Liver (tissue), 8 donors: ENCODE measurements at regions not wholly inside any gene's neighbourhood (a gene's known extent, or its start where the extent isn't known, plus 50 kb on each side); places are given as distances from the start of the nearest gene placed in this dataset.

Source experiments
- DNase-seq: peaks from one replicate; pipeline ENCODE4 v3.0.0-alpha.2; 2017; ENCODE audit warnings: low spot score
- H3K27ac ChIP-seq, 2 donors: one replicate each; pipeline ENCODE4 v1.7.0; 2013; ENCODE audit warnings: inconsistent platforms in 2 of 2, low read length in 2 of 2, control low read depth in 1 of 2, low read depth in 1 of 2, mild to moderate bottlenecking in 1 of 2
- H3K27me3 ChIP-seq, 4 donors: one replicate each; pipeline versions ENCODE4 v1.6.1 to v1.7.0; 2013; ENCODE audit warnings: low read length in 3 of 4, inconsistent platforms in 1 of 4, mild to moderate bottlenecking in 1 of 4, moderate library complexity in 1 of 4; ENCODE audit not compliant: control insufficient read depth in 4 of 4, insufficient read depth in 4 of 4
- H3K36me3 ChIP-seq, 4 donors: one replicate each; pipeline versions ENCODE4 v1.6.1 to v1.7.0; 2013; ENCODE audit warnings: low read length in 3 of 4, mild to moderate bottlenecking in 3 of 4, low read depth in 1 of 4, moderate library complexity in 1 of 4; ENCODE audit not compliant: control insufficient read depth in 4 of 4, insufficient read depth in 3 of 4
- H3K4me1 ChIP-seq, 4 donors: one replicate each; pipeline versions ENCODE4 v1.6.1 to v1.7.0; 2013; ENCODE audit warnings: low read length in 3 of 4, mild to moderate bottlenecking in 3 of 4, moderate library complexity in 1 of 4; ENCODE audit not compliant: control insufficient read depth in 4 of 4, insufficient read depth in 4 of 4
- H3K4me3 ChIP-seq, 3 donors: one replicate each; pipeline versions ENCODE4 v1.6.1 to v1.7.0; 2013; ENCODE audit warnings: low read length in 3 of 3, control low read depth in 1 of 3, low read depth in 1 of 3, mild to moderate bottlenecking in 1 of 3
- H3K9ac ChIP-seq, 2 donors: one replicate each; pipeline ENCODE4 v1.7.0; 2013; ENCODE audit warnings: low read length in 2 of 2, mild to moderate bottlenecking in 2 of 2, moderate library complexity in 2 of 2, control low read depth in 1 of 2, low read depth in 1 of 2
- H3K9me3 ChIP-seq, 4 donors: one replicate each; pipeline versions ENCODE4 v1.6.1 to v1.7.0; 2013; ENCODE audit warnings: low read length in 3 of 4; ENCODE audit not compliant: control insufficient read depth in 4 of 4
- EGR1 ChIP-seq, 2 donors: IDR thresholded peaks; 2 replicates each; pipeline ENCODE4 v1.6.1; 2016 to 2018; ENCODE audit warnings: antibody characterized with exemption in 2 of 2, low read depth in 2 of 2
- FOXA1 ChIP-seq: IDR thresholded peaks from 2 replicates; pipeline ENCODE4 v1.6.1; 2016; ENCODE audit warnings: antibody characterized with exemption
- FOXA2 ChIP-seq: IDR thresholded peaks from 2 replicates; pipeline ENCODE4 v1.6.1; 2016; ENCODE audit warnings: antibody characterized with exemption
- HNF4A ChIP-seq, 2 donors: conservative IDR thresholded peaks; 2 replicates each; pipeline ENCODE4 v1.6.1; 2016; ENCODE audit warnings: antibody characterized with exemption in 2 of 2, mild to moderate bottlenecking in 2 of 2
- HNF4G ChIP-seq: IDR thresholded peaks from 2 replicates; pipeline ENCODE4 v1.6.1; 2016; ENCODE audit warnings: antibody characterized with exemption
- JUND ChIP-seq, 2 donors: IDR thresholded peaks; 2 replicates each; pipeline ENCODE4 v1.6.1; 2016; ENCODE audit warnings: antibody characterized with exemption in 2 of 2
- RAD21 ChIP-seq, 2 donors: IDR thresholded peaks; 2 replicates each; pipeline ENCODE4 v1.6.1; 2016; ENCODE audit warnings: antibody characterized with exemption in 2 of 2, mild to moderate bottlenecking in 2 of 2
- SP1 ChIP-seq: IDR thresholded peaks from 2 replicates; pipeline ENCODE4 v1.6.1; 2018; ENCODE audit warnings: antibody characterized with exemption, mild to moderate bottlenecking
- YY1 ChIP-seq: IDR thresholded peaks from 2 replicates; pipeline ENCODE4 v1.6.1; 2016; ENCODE audit warnings: antibody characterized with exemption, mild to moderate bottlenecking
- ZBTB33 ChIP-seq: IDR thresholded peaks from 2 replicates; pipeline ENCODE4 v1.6.1; 2016; ENCODE audit warnings: antibody characterized with exemption
- WGBS: extraction: QIAGEN DNeasy Blood & Tissue Kit; methylation state at CpG from one replicate; pipeline ENCODE4 v1.1.7; 2013; 5-methylcytosine and 5-hydroxymethylcytosine counted together
- TF ChIP-seq, protein P1 (sequence below): fragments of 150-350 bp; IDR thresholded peaks from 2 replicates; pipeline ENCODE4 v1.5.1; 2017; ENCODE audit warnings: improper control_type of control experiment, low read depth, low read length; ENCODE audit not compliant: missing input control
- TF ChIP-seq, protein P2 (sequence below): IDR thresholded peaks from 2 replicates; pipeline ENCODE4 v1.6.1; 2016; ENCODE audit warnings: antibody characterized with exemption, mild to moderate bottlenecking
- TF ChIP-seq, protein P3 (sequence below): IDR thresholded peaks from 2 replicates; pipeline ENCODE4 v1.6.1; 2016; ENCODE audit warnings: antibody characterized with exemption
- donor health status: healthy.
- donor health status: healthy.
- donor health status: healthy.
- donor health status: healthy.
- donor health status: healthy.

DNA sequence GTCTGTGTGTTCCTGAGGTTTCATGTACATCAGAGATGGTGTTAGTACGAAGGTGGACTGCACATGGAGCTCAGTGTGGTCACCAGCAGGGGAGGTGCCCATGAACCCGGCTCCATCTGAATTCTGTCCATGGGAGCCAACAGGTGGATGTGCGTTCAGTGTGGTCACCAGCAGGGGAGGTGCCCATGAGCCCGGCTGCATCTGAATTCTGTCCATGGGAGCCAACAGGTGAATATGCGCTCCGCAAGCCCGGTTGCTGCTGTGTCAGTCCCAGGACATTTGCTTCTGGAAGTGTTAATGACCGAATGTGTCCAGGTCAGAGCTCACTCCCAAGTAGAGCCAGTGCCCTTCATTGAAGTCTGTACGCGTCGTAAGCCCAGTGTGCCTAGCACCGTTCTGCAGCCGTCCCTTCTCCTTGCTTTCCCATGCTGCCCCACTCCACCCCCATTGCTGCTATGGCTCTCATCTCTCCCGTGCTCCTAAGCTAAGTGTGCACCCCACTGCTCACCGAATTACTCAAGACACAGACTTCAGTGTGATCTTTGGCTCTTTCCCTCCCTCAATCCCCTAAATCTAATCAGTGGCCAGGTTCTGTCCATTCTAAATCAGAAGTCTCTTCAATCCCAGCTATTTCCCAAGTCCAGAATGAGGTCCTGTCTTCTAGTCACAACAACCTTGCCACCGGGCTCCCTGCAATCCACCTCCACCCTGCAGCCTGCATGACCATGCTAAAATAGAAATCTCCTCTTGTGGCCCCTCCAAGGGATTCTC, 352.4 kb downstream of the TCERG1L start:
- H3K27ac ChIP-seq = no peak overlapping the region
- no peaks in the 10 kb centered on the region for H3K27me3 ChIP-seq
- 85% methylated on average over 16 of the region's 16 CpGs for WGBS
- no peaks in the 10 kb centered on the region for H3K9me3 ChIP-seq
- no peaks in the 10 kb centered on the region for H3K36me3 ChIP-seq
- no peak overlapping the region for H3K9ac ChIP-seq
- H3K4me1 ChIP-seq = no peaks in the 10 kb centered on the region
- DNase-seq = no peak
- TF ChIP-seq EGR1 (IDR thresholded peaks at IDR 0.05; ENCODE audit: low read depth in 2 of 2) (no peak), FOXA1 (no peak), YY1 (no peak), SP1 (no peak), ZBTB33 (no peak)
- TF ChIP-seq, protein P1, sequence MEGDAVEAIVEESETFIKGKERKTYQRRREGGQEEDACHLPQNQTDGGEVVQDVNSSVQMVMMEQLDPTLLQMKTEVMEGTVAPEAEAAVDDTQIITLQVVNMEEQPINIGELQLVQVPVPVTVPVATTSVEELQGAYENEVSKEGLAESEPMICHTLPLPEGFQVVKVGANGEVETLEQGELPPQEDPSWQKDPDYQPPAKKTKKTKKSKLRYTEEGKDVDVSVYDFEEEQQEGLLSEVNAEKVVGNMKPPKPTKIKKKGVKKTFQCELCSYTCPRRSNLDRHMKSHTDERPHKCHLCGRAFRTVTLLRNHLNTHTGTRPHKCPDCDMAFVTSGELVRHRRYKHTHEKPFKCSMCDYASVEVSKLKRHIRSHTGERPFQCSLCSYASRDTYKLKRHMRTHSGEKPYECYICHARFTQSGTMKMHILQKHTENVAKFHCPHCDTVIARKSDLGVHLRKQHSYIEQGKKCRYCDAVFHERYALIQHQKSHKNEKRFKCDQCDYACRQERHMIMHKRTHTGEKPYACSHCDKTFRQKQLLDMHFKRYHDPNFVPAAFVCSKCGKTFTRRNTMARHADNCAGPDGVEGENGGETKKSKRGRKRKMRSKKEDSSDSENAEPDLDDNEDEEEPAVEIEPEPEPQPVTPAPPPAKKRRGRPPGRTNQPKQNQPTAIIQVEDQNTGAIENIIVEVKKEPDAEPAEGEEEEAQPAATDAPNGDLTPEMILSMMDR = no peak
- TF ChIP-seq, protein P2, sequence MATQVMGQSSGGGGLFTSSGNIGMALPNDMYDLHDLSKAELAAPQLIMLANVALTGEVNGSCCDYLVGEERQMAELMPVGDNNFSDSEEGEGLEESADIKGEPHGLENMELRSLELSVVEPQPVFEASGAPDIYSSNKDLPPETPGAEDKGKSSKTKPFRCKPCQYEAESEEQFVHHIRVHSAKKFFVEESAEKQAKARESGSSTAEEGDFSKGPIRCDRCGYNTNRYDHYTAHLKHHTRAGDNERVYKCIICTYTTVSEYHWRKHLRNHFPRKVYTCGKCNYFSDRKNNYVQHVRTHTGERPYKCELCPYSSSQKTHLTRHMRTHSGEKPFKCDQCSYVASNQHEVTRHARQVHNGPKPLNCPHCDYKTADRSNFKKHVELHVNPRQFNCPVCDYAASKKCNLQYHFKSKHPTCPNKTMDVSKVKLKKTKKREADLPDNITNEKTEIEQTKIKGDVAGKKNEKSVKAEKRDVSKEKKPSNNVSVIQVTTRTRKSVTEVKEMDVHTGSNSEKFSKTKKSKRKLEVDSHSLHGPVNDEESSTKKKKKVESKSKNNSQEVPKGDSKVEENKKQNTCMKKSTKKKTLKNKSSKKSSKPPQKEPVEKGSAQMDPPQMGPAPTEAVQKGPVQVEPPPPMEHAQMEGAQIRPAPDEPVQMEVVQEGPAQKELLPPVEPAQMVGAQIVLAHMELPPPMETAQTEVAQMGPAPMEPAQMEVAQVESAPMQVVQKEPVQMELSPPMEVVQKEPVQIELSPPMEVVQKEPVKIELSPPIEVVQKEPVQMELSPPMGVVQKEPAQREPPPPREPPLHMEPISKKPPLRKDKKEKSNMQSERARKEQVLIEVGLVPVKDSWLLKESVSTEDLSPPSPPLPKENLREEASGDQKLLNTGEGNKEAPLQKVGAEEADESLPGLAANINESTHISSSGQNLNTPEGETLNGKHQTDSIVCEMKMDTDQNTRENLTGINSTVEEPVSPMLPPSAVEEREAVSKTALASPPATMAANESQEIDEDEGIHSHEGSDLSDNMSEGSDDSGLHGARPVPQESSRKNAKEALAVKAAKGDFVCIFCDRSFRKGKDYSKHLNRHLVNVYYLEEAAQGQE = no peak
- TF ChIP-seq, protein P3, sequence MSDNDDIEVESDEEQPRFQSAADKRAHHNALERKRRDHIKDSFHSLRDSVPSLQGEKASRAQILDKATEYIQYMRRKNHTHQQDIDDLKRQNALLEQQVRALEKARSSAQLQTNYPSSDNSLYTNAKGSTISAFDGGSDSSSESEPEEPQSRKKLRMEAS = no peak
- no peak overlapping the region for H3K4me3 ChIP-seq

DNA sequence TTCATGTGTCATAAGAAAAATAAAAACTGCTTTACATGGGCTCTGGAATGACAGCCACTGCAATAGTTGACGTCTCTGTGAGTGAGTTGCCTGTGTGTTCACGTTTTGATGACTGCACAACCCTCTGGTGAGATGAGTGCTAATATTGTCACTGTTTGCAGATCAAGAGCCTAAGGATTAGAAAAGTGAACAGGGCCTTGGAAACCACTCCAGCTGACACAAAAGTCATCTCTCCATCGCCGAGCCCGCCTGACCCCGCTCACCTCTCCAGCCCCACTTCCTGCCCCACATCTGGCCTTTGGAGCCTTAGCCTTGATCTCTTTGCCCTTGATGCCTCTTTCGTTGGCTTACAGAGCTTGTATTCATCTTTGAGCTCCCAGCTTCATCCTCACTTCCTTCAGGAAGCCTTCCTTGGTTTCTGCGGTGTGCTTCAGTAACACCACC, 351.7 kb downstream of the TCERG1L start:
- no peaks in the 10 kb centered on the region for H3K27me3 ChIP-seq
- no peak overlapping the region for H3K27ac ChIP-seq
- DNase-seq = no peak
- TF ChIP-seq EGR1 (IDR thresholded peaks at IDR 0.05; ENCODE audit: low read depth in 2 of 2) (no peak), FOXA2 (no peak), JUND (IDR thresholded peaks at IDR 0.05) (no peak), ZBTB33 (no peak), SP1 (no peak), HNF4A (conservative IDR thresholded peaks at IDR 0.05) (no peak), RAD21 (IDR thresholded peaks at IDR 0.05) (no peak), HNF4G (no peak)
- TF ChIP-seq, protein P3 = no peak
- no peaks in the 10 kb centered on the region for H3K36me3 ChIP-seq
- 72% methylated on average over 8 of the region's 8 CpGs for WGBS
- H3K4me1 ChIP-seq = no peaks in the 10 kb centered on the region
- H3K9me3 ChIP-seq = no peaks in the 10 kb centered on the region
- no peak overlapping the region for H3K9ac ChIP-seq
- no peak overlapping the region for H3K4me3 ChIP-seq
